ENCODE measurements at regions not wholly inside any gene's neighbourhood (a gene's known extent, or its start where the extent isn't known, plus 50 kb on each side); places are given as distances from the start of the nearest gene placed in this dataset.
"Not testable (repeated sequence)": the region's sequence is repeated elsewhere in the genome, so short reads cannot be mapped to it uniquely, and the experiment has no call there.

GRCh38 chr5:29460971-29461559, 1732.4 kb upstream of the CDH6 start:
- H3K4me3 ChIP-seq (ENCODE audit: low read depth, low read length) = no peak overlapping the region
- no peak for DNase-seq (ENCODE audit: low read depth)
- no peak for TF ChIP-seq CTCF (IDR thresholded peaks at IDR 0.05; ENCODE audit: insufficient read depth, low read length)

GRCh38 chr5:29451004-29451403, 1742.5 kb upstream of the CDH6 start:
- not testable (repeated sequence) for H3K4me3 ChIP-seq (ENCODE audit: low read depth, low read length); DNase-seq (ENCODE audit: low read depth)

- DNase-seq (ENCODE audit: low read depth) = no peak
- no peak for TF ChIP-seq CTCF (IDR thresholded peaks at IDR 0.05; ENCODE audit: insufficient read depth, low read length)
- no peak overlapping the region for H3K4me3 ChIP-seq (ENCODE audit: low read depth, low read length)
These were observed 1778.8 kb upstream of the CDH6 start for GRCh38 chr5:29414681-29415080.

GRCh38 chr5:29412979-29413378, 1780.5 kb upstream of the CDH6 start:
- no peak overlapping the region for H3K4me3 ChIP-seq (ENCODE audit: low read depth, low read length)
- no peak for TF ChIP-seq CTCF (IDR thresholded peaks at IDR 0.05; ENCODE audit: insufficient read depth, low read length)
- no peak for DNase-seq (ENCODE audit: low read depth)

- TF ChIP-seq CTCF (IDR thresholded peaks at IDR 0.05; ENCODE audit: insufficient read depth, low read length) = no peak
- H3K4me3 ChIP-seq (ENCODE audit: low read depth, low read length) = no peak overlapping the region
- DNase-seq (ENCODE audit: low read depth) = no peak
These were observed 1791.2 kb upstream of the CDH6 start for GRCh38 chr5:29402270-29402669.

- H3K4me3 ChIP-seq (ENCODE audit: low read depth, low read length) = no peak overlapping the region
- no peak for TF ChIP-seq CTCF (IDR thresholded peaks at IDR 0.05; ENCODE audit: insufficient read depth, low read length)
- no peak for DNase-seq (ENCODE audit: low read depth)
These were observed 1803.5 kb upstream of the CDH6 start for GRCh38 chr5:29389993-29390392.

GRCh38 chr5:29387384-29387783, 1806.1 kb upstream of the CDH6 start:
- no peak for DNase-seq (ENCODE audit: low read depth)
- H3K4me3 ChIP-seq (ENCODE audit: low read depth, low read length) = no peak overlapping the region
- TF ChIP-seq CTCF (IDR thresholded peaks at IDR 0.05; ENCODE audit: insufficient read depth, low read length) = no peak
